ENCODE measurements at regions not wholly inside any gene's neighbourhood (a gene's known extent, or its start where the extent isn't known, plus 50 kb on each side); places are given as distances from the start of the nearest gene placed in this dataset.

DNA sequence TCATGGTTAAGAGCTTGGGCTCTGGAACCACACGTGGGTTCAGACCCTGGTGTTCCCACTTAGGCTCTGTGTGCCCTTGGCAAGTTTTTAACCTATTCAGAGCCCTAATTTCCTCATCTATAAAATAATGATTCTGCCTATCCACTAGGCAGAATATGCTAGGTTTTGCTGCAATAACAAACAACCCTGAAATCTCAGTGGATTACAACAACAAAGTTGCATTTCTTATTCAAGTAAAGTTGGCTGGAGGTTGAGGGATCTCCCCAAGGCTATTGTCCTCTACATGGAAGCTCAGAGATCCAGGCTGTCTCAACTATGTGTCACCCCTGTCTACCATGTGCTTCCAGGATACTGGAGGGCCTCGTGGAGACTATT lies 275.4 kb upstream of the SIX2 start:
- Mint-ChIP-seq H3K36me3 (ENCODE audit: unreplicated experiment) (no peaks in the 10 kb centered on the region), H3K27ac (ENCODE audit: unreplicated experiment) (peak overlapping the region; percentile 94), H3K9me3 (ENCODE audit: unreplicated experiment) (no peaks in the 10 kb centered on the region), H3K4me3 (ENCODE audit: unreplicated experiment) (no peak overlapping the region), H3K27me3 (ENCODE audit: unreplicated experiment) (no peaks in the 10 kb centered on the region), H3K4me1 (ENCODE audit: unreplicated experiment) (peaks cover 51% of the 10 kb centered on the region)
- TF ChIP-seq, protein P1, sequence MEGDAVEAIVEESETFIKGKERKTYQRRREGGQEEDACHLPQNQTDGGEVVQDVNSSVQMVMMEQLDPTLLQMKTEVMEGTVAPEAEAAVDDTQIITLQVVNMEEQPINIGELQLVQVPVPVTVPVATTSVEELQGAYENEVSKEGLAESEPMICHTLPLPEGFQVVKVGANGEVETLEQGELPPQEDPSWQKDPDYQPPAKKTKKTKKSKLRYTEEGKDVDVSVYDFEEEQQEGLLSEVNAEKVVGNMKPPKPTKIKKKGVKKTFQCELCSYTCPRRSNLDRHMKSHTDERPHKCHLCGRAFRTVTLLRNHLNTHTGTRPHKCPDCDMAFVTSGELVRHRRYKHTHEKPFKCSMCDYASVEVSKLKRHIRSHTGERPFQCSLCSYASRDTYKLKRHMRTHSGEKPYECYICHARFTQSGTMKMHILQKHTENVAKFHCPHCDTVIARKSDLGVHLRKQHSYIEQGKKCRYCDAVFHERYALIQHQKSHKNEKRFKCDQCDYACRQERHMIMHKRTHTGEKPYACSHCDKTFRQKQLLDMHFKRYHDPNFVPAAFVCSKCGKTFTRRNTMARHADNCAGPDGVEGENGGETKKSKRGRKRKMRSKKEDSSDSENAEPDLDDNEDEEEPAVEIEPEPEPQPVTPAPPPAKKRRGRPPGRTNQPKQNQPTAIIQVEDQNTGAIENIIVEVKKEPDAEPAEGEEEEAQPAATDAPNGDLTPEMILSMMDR (IDR thresholded peaks at IDR 0.05), result no peak
- no peak for DNase-seq (ENCODE audit: extremely low spot score, unreplicated experiment)

DNA sequence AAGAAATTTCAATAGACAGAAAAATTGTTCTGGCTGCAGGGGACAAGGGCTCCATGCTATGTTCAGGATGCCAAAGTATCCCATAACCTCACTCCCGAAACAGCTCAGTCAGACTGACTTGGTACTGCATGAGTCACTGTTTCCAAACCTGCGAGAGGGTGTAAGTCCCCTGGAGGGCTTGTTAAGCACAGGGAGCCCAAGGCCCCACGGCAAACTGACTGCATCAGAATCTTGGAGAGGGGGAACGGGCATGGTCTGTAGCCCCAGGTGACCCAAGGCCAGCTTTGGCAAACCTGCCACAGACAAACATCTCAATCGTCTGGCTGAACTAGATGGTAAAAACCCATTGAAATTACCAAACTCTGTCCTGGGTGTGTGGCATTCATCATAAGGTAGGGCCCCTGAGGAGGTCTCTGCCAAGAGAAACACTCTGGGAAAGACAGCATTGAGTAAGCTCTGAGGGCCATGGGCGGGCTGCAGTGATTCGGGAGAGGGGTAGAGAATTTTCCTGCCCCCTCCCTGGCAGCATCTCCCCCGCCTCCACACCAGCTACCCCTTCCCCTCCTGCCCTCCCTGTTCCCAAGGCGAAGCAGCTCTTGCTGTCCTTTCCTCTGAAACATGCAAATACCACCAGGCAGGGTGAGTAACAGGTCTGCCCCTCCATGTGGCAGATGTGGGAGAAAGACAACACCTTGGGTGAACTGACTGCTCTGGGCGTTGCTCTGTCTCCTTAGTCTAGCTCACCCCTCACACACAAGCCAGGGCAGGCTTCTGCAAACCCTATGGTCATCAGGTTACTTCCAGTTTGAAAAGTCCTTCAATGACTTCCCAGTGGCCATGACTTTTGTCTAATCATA lies 274.7 kb upstream of the SIX2 start:
- no peaks in the 10 kb centered on the region for H3K36me3 Mint-ChIP-seq (ENCODE audit: unreplicated experiment)
- no peak for DNase-seq (ENCODE audit: extremely low spot score, unreplicated experiment)
- no peaks in the 10 kb centered on the region for H3K27me3 Mint-ChIP-seq (ENCODE audit: unreplicated experiment)
- H3K4me3 Mint-ChIP-seq (ENCODE audit: unreplicated experiment), result no peak overlapping the region
- peak overlapping the region; percentile 94 for H3K27ac Mint-ChIP-seq (ENCODE audit: unreplicated experiment)
- no peaks in the 10 kb centered on the region for H3K9me3 Mint-ChIP-seq (ENCODE audit: unreplicated experiment)
- TF ChIP-seq, protein P1 (IDR thresholded peaks at IDR 0.05), result no peak
- H3K4me1 Mint-ChIP-seq (ENCODE audit: unreplicated experiment), result peaks cover 50% of the 10 kb centered on the region

DNA sequence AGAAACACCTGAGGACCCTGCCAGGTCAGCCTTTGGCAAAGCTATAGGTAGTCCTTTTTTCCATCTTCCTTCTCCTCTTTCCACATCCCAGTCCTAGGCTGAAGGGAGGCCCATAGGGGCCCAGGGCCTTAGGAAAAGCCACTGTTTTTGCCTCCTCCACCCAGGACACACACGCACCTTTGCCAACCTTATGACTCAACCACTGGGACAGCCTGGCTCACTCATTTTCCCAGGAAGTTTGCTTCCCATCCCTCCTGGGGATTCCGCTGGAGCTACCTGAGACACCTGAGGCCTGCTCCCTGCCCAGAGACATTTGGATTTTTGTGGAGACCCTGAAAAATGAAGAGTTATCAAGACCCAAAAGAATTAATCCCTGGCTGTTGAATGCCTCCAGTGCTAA lies 273.4 kb upstream of the SIX2 start:
- TF ChIP-seq, protein P1 (IDR thresholded peaks at IDR 0.05), result no peak
- H3K27me3 Mint-ChIP-seq (ENCODE audit: unreplicated experiment), result no peaks in the 10 kb centered on the region
- no peaks in the 10 kb centered on the region for H3K36me3 Mint-ChIP-seq (ENCODE audit: unreplicated experiment)
- DNase-seq (ENCODE audit: extremely low spot score, unreplicated experiment), result no peak
- H3K4me1 Mint-ChIP-seq (ENCODE audit: unreplicated experiment), result peaks cover 48% of the 10 kb centered on the region
- no peak overlapping the region for H3K4me3 Mint-ChIP-seq (ENCODE audit: unreplicated experiment)
- no peaks in the 10 kb centered on the region for H3K9me3 Mint-ChIP-seq (ENCODE audit: unreplicated experiment)
- peak overlapping the region; percentile 94 for H3K27ac Mint-ChIP-seq (ENCODE audit: unreplicated experiment)

DNA sequence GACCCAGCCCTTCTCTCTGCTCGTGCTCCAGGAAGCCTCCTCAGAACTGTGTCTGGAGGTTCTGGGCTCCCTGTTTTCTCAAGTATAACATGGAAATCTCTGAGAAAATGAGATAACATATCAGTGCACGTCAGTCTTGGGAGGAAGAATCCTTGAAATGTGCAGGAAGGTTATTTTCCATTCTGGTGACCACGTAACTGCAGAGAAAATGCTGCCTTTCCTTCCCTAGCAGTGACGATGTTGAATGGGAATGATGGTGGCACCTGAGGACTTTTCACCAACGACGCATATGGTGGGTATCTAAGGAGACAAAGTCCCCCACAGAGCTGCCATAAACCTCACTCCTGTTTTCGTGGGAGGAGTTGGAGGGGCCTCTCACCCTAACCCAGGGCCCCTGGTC lies 272.1 kb upstream of the SIX2 start:
- no peak overlapping the region for H3K4me3 Mint-ChIP-seq (ENCODE audit: unreplicated experiment)

DNA sequence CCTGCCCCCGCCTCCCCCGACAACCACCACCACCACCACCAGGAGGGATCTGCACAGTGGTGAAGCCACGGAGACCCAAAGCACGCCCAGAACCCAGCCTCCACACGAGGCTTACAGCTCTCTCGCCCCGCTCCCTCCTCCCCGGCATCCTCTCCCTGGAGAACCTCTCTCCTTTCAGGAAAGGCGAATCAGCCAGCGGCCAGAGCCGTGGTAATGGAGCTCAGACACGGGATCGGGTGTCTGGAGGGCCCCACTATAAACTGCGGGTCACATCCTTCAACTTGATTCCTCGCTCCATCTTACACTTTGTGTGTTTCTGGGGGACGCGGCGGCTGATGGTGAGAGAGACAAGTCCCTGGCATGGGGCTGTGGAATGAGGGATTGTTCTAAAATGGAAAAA lies 271.5 kb upstream of the SIX2 start:
- H3K27me3 Mint-ChIP-seq (ENCODE audit: unreplicated experiment), result no peaks in the 10 kb centered on the region
- no peak for DNase-seq (ENCODE audit: extremely low spot score, unreplicated experiment)
- TF ChIP-seq, protein P1 (IDR thresholded peaks at IDR 0.05), result no peak
- no peaks in the 10 kb centered on the region for H3K9me3 Mint-ChIP-seq (ENCODE audit: unreplicated experiment)
- H3K27ac Mint-ChIP-seq (ENCODE audit: unreplicated experiment), result no peak overlapping the region
- peaks cover 52% of the 10 kb centered on the region for H3K4me1 Mint-ChIP-seq (ENCODE audit: unreplicated experiment)
- no peak overlapping the region for H3K4me3 Mint-ChIP-seq (ENCODE audit: unreplicated experiment)
- H3K36me3 Mint-ChIP-seq (ENCODE audit: unreplicated experiment), result no peaks in the 10 kb centered on the region

More for the DNA sequence above, 272.1 kb upstream of the SIX2 start:
- H3K9me3 Mint-ChIP-seq (ENCODE audit: unreplicated experiment), result no peaks in the 10 kb centered on the region
- DNase-seq (ENCODE audit: extremely low spot score, unreplicated experiment), result no peak
- H3K4me1 Mint-ChIP-seq (ENCODE audit: unreplicated experiment), result peaks cover 51% of the 10 kb centered on the region
- no peak overlapping the region for H3K27ac Mint-ChIP-seq (ENCODE audit: unreplicated experiment)
- TF ChIP-seq, protein P1 (IDR thresholded peaks at IDR 0.05), result no peak
- no peaks in the 10 kb centered on the region for H3K36me3 Mint-ChIP-seq (ENCODE audit: unreplicated experiment)
- no peaks in the 10 kb centered on the region for H3K27me3 Mint-ChIP-seq (ENCODE audit: unreplicated experiment)

Data from osteocyte (in vitro differentiated cells).